HG03439 (cell line): ENCODE measurements at regions not wholly inside any gene's neighbourhood (a gene's known extent, or its start where the extent isn't known, plus 50 kb on each side); places are given as distances from the start of the nearest gene placed in this dataset.

ENCODE experiments used
- ATAC-seq: cut with Tn5 transposase; IDR thresholded peaks from one replicate; pipeline ENCODE4 v1.9.1; 2021; ENCODE audit warnings: mild to moderate bottlenecking, moderate library complexity; ENCODE audit not compliant: unreplicated experiment

DNA sequence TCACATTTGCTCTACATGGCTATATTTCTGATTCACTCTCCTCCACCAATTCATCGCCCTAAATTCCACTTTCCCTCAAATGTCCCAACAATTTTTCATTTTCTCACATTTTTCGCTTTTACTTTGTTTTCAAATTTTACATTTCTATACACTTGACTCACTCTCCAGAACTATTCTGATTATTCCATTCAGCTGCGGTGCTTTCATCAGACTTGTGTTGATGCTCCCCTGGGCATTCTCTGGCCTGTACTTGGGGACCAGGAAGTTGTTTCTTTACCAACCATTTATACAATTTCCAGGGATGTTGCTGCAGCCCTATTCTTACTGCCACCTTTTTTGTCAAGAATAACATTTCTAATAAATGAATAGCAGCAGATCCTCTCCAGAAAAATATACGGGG lies 444.8 kb downstream of the MAFB start:
- ATAC-seq, result no peak

DNA sequence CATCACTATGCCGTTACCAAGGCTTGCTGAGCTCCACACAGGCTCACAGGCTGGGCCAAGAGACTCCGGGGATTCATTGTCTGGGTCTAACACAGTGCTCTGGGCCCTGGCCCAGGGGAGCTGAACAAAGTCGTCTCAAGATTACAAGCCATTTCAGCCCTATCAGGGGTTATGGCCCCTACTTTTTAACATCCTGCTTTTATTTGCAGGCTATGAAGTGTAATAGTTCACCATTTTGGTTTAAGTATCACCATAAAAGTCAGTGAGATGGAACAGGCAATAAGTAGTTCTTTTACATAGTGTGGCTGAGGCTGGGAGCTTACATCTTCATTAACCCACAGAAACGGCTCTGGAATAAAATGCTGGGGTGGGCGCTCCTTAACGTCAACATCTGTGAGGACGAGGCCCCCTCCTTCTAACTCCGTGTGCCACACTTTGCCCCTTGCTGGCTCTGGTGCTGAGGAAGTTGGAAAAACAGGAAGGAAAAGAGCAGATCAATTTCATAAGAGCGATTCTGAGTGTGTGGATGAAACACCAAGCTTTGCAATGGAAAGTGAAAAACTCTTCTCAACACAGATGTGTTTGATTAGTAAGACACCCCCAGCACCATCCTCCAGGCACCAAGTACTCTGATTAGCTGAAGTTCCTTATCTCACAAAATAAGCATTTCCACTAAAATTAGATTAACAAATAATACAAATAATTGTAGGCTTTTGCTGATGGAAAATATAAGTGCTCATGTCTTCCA lies 447.3 kb downstream of the MAFB start:
- no peak for ATAC-seq

DNA sequence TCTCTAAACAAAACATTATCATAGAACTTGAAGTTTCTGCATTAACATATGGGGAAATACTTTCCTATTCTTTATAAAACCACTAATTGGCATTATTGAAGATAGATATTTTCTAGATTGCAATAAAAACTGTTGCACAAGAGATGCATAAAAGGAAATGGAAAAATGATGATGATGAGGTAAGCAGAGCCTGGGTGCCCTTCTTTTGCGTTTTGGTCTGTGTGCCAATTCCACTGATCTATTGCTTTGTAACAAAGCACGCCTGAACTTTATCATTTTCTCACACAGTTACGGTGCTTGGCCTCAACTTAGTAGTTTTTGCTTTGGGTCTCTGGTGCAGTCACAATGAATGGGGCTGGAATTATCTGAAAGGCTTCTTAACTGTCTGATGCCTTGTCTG lies 450.5 kb downstream of the MAFB start:
- no peak for ATAC-seq

DNA sequence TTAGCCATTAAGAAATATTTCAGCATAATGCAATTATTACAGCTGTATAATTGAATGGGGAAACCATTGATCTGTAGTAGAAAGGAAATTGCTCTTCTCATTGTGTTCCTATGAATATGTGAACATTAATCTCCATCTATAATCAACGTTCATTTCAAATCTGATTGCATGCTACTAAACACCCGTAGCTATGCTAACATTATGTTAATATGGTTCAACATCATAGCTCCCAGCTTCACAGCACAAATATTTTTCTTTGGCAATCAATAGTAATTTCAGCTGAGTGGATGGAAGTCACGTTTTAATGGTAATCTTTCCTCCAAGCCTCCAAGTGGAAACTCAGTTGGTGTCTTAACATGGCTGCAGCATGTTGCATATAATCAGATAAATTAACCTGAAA lies 454.4 kb downstream of the MAFB start:
- no peak for ATAC-seq

DNA sequence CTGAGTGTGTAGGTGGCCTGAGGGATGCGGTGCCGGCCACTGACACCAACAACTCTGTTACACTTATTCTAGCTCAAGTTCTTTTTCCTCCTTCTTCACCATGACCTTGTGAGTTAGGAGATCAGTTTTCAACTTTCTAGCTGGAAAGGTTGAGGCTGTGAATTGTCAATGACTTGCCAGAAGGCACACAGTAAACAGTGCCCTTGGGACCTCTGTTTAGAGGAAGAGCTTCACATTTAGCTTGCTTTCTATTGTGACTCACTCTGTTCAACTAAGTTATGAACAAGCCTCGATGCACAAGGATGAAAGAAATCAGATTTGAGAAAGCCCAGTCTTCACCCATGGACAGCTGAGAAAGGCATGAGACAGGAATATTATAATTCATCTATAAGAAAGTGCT lies 455.6 kb downstream of the MAFB start:
- ATAC-seq, result no peak

DNA sequence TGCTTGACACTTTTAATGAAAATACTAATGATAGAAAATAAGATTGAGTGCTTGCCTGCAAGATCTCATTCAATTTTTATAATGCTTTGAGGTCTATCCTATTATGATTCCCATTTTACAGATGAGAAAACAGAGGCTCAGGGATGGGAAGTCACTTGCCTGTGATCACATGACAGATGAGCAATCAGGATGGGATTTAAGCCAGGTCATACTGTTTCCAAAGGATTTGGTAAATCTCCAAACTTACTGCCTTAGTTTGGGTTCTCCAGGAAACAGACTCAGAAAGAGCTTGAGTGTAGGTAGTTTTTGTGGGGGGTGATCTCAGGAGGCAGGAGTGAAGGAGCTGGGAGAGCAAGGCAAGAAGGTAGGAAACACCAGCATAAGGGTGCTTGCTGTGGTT lies 456.3 kb downstream of the MAFB start:
- ATAC-seq, result no peak

DNA sequence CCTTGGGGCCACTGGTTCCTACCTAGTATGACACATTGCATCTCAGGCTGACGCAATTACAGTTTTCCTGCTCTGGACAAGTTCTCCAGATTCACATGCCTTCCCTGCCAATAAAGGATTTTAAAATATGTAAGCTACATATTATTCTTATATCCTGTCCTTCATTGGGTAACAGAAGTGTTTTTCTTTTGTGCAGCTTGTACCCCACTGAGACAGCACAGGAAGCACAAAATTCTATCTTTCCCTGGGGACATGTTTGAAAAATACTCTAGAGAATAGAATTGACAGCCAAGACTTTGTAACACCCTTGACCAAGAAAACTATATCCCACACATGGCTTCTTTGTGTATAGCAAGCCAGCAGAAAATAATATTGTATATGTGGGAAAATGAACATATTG lies 456.8 kb downstream of the MAFB start:
- ATAC-seq, result no peak

DNA sequence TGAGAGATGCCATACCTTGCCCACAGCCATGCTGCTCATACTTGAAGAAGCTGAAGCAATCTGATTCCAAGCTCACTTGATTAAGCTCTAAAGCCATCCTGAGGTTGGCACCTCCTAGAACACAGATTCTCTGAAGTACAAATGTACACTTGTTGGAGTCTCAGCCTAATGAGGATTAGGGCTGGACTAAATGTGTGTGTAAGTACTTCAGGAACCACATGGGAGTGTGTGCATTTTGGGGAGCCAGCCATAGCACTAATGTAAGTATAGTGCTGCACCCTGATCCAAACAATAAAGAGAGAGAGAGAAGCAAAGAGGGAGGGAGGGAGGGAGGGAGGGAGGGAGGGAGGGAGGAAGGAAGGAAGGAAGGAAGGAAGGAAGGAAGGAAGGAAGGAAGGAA lies 458.6 kb downstream of the MAFB start:
- ATAC-seq, result no peak

DNA sequence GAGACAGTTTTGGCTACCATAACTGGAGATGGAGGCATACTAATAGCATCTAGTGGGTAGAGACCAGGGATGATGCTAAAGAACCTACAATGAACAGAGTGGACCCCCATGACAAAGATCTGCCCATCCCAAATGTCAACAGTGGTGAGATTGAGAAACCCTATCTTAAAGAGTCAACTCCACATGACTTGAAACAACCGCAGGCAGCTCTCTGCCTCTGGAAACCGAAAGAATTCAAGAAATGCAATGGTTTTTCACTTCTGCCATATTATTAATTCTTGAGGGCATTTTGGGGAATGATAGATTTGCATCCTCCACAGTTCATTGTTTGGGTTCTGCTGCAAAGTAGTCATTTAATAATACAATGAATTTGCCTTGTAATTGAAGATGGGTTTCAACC lies 463.4 kb downstream of the MAFB start:
- no peak for ATAC-seq

DNA sequence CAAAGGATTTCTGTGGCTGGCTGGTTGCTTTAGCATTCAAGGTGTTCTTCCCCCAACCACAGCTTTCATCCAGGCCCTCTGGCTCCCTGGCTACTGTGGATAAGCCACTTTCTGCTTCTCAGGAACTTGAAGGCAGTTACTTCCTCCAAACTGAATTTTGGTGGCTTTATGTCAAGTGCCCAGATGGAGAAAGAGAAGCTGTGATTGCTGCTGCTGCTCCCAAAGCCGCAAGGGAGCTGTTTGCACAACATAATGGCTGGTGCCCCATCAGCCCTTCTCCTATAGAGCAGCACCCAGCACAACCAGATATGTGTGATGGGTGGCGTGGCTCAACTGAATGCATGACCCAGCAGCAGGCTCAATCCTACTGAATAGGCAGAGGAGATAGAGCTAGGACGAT lies 465.2 kb downstream of the MAFB start:
- ATAC-seq, result no peak

DNA sequence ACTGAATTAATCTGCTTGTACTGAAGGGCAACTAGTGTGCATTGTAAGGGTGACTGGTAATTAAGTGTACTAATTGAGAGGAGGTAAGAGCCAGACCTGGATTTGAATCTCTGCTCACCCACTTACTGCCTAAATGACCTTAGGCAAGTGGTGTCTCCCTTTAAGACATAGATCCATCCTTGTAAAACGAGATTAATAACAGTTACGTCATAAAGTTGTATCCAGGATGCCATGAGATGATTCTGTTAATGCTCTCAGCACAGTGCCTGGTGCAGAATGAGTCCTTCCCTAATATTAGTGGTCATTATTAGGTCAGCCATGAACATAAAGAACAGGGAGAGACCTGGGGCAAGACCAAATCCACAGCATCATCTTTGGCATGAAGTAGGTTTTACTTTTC lies 470.1 kb downstream of the MAFB start:
- ATAC-seq, result no peak

DNA sequence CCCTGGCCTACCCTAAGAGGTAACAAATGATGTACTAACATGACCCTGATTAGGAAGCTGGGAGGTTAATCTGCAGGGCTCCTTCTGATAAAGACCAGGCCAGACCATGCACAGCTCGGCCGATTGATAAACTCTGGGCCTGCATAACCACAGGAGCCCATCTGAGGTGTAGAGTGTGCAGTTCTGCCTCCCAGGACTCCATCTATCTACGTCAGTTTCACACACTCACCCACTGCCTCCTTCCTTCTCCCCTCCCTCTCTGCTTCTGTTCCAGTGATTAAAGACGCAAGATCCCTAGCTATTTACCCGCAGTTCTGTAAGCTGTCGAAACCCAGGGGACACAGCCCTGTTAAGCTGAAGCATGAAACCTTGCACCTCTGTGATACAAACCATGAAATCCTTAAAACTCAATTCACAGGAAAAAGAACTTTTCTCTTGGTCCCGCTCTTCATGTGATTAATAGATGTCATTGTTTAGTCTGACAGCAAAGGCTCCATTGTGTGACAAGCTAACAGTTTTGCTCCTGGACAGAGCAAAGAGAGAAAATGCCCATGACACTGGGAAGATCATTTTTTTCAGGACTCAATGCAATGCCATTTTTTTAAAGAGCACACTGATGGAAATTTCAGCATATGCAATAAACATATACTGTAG lies 470.6 kb downstream of the MAFB start:
- no peak for ATAC-seq

DNA sequence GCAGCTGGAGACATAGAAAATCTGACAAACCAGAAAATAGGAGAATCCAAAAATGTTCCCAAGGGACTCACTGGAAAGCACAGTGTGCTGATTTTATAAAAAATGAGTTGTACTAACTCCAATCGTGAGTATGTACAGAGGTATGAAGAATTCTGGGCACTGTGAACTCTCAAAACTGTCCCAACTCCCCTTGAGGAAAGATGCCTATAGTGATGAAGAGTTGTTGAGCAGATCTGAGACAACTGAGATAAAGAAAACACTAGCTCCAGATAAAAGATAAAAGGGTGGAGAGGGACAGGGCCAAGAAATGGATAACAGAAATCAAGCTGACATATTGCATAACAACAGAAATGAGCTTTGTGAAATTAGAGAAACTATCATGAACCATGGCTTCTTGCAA lies 481.4 kb downstream of the MAFB start:
- no peak for ATAC-seq

DNA sequence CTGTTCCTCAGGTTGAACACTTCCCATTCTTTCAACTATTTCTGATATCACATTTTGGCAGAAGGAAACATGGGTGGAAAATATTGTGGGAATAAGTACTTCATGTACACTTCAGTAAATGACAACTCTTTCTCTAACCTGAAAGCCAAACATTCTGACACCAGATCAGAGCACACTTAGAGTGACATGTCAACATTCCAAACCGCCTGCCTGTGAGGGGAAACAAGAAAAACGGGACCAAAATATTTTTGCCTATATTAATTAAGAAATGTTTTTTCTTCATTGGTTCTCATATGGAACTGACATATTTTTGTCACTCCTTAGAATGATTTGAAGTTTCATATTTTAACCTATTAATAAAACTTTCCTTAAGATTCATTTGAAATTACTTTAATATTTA lies 483.1 kb downstream of the MAFB start:
- ATAC-seq, result no peak

DNA sequence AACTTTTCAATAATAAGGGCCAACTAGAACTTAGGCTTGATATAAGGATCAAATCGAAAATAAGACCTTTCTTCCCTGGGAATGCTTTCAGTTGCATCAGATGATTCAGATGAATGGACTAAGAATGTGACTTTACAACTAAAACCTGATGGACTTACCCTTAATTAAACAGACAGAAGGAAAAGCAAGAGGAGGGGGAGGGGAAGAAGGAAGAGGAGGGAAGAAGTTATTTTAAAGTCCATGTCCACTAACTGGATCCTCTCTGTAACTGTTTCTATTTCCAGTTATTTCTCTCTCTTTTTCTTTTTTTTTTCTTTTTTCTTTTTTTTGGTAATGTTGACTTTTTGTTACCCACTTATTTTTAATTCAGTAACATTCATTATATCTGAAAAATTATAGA lies 486.0 kb downstream of the MAFB start:
- no peak for ATAC-seq

DNA sequence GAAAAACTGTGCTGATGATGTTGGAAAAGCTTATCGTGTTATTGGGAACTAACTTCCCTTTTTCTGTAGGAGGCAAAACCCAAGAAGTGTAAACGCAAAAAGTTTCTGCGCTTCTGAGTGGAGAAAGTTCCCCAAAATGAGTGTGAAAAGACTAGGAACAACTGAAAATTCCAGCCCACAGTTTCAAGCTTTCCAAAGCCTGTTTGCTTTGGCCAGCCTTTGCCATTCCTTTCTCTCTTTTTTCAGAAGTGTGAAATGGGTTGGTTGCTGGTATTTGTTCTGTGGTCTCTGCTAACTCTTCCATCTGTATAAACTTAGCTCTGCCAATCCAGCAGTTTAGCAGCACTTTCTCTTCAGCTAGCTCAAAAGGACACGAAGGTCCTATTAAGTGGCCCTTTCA lies 491.3 kb downstream of the MAFB start:
- ATAC-seq, result no peak

DNA sequence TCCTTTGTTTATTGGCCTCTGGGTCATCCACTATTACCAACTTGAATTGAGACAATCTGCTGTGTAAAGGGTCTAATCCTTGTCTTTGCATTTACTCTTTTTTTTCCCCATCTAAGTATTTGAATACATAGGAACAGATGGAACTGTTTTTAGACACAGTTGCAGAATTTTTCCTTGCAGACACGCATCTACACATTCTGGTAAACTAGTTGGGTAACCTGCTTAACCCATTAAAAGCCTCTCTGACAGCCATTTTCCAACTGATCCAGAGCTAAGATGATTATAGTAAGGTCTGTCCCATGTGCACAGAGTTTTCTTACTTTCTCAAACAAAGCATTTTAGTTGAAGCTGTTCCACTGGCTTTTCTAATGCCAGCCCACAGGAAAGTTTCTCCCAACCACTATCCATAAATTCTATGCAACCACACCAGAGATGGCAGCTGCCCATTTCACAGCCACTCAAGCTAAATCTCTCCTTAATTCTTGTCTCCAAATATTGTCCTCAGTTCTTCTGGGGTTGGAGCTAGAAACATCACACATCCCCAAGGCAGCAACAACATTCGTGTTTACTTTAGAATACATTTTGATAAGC lies 492.1 kb downstream of the MAFB start:
- no peak for ATAC-seq

DNA sequence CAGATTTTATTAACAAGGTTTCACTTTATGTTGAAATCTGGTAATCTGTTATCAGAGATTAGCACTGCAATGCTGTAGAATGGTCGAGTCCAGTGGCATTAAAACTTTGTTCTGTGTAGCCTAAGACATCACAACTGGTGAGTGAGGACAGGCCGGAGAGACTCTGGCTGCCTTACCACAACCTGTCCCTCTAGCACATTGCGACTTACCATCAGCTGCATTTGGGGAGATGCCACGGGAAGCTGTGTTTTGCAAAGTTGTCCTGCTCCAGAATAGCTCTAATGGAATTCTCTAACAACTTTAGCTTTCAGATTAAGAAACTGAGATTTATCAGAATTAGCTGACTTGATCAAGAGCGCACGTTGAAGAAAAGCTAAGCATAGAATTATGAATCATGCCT lies 493.3 kb downstream of the MAFB start:
- ATAC-seq, result no peak

DNA sequence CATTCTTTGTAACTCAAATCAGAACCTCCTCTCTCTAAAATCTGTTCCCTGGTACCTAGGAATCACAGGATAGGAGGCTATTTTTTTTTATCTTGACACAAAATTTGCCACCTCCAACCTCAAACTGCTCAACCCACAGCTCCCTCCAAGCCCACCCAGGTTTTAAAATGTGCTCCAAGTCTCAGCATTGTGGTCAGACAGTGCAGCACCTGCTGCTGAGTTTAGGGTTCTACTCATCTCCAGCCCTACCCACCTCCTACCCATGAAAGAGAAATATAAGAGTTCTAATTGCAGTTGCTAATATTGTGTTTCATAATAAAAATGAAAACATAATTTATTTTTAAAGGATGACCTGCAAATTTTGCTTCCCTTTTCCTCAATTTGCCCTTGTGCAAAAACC lies 496.5 kb downstream of the MAFB start:
- no peak for ATAC-seq

DNA sequence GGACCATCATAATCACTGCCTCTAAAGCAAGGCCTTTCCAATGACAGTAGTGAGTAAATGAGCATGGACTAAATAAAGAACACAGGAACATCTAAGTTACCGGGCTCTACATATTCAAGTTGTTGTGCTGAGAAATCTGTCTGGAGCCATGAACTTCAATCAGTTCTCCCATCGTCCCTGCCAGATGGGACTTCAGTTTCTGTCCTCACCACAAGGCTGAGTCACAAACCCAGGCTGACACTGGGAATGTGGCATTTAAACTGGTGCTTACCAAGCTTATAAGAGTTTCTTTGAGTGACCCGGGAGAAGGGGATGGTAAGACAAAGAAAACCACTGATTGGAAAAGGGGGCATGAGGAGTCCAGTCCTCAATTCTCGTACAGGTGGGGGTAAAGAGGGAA lies 497.0 kb downstream of the MAFB start:
- no peak for ATAC-seq

DNA sequence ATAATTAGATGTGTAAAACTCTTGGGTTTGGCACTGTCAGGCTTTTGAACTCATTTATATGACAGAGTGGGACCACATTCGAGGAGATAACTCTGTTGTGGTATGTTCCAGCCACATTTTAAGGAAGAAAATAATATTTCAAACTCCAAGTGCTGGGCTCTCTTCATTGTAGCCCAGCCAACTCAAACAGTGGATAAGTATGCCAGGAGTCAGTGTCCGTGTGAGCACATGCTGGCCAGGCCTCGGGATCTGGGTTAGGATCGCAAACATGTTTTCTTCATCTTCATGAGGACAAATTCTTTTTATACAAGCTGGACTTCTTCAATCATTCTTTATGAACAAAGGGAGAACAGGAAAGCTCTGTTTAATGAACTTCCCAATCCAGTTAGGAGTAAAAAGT lies 497.5 kb downstream of the MAFB start:
- no peak for ATAC-seq

DNA sequence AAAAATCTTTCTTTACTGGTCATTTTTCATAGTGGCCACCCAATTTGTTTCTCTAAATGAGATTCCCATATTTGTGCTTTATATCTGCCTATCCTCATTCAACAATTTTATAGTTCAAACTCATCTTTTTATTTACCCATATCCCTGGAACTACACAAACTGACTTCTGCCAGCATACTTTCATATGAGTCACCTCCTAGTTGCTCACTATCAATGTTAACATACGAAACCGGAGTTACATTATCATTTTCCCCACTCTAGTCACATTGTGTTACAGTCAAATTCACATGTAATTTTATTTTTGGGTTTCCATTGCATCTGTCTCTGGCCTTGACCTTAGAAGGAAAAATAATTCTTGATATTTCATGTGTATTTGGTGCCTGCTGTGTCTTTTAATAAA lies 499.4 kb downstream of the MAFB start:
- no peak for ATAC-seq

DNA sequence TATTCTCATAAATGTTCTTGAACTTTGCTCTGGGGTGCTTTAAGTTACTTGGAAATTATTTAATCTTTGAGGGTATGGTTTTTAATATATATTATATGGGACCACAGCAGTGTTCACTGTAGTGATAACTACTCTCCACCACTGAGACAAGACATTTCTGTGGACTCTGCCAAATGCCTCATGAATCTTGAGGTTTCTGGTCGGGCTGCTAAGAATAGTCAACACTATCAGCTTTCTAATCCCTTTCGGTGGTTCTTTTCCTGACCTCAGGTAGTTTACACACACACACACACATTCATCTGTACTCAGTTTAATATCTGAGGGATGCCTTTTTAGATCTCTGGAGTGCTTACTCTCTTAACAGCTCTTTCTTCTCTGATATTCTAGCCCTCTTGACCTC lies 500.7 kb downstream of the MAFB start:
- ATAC-seq, result no peak
